ENCODE measurements at regions not wholly inside any gene's neighbourhood (a gene's known extent, or its start where the extent isn't known, plus 50 kb on each side); places are given as distances from the start of the nearest gene placed in this dataset.
"Not testable (repeated sequence)": the region's sequence is repeated elsewhere in the genome, so short reads cannot be mapped to it uniquely, and the experiment has no call there.

DNA sequence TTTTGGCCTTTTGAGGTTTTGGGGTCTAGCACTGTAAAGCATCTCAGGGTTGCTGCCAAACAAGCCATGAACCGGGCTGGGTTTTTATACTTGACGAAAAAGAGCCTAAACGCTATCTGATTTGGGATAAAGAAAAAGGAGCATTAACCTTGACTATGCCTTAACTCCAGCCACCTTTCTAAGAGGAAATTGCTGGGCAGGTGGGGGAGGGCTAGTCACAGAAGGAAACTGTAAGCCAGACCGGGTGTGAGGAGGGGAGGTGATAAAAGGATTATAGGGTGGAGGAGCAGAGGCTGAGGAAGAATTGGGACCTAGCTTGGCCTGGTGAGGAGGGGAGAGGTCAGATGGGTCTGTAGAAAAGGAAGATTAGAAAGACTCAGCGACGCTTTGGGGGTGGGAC, 335.2 kb upstream of the HTR1E start:
- DNase-seq = peak; percentile 18

GRCh38 chr6:86598969-86599368, 338.4 kb upstream of the HTR1E start:
- not testable (repeated sequence) for DNase-seq

- peak; percentile 10 for DNase-seq
These were observed 341.7 kb upstream of the HTR1E start for GRCh38 chr6:86595641-86596040.

- no peak for DNase-seq
These were observed 351.1 kb upstream of the HTR1E start for GRCh38 chr6:86586195-86586594.

- no peak for DNase-seq
These were observed 355.5 kb upstream of the HTR1E start for GRCh38 chr6:86581833-86582232.

- DNase-seq = no peak
These were observed 374.1 kb upstream of the HTR1E start for GRCh38 chr6:86563197-86563596.

DNA sequence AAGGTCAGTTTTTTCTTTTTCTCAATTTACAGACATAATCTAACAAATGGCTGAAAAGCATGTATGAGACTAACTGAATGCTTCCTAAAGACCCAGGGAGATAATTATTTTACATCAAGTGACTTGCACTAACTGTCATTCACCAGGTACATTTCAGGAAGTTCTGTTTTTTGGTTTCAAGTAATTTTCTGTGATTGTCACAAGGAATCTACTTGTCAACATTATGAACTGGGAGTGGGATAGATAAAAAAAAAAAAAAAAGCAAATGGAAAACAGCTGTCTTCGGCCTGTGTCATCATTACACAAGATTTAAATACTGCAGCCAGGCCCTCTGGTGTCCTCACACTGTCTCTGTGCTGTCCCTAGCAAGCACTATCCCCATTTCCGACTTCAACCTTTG, 379.0 kb upstream of the HTR1E start:
- no peak for DNase-seq

DNA sequence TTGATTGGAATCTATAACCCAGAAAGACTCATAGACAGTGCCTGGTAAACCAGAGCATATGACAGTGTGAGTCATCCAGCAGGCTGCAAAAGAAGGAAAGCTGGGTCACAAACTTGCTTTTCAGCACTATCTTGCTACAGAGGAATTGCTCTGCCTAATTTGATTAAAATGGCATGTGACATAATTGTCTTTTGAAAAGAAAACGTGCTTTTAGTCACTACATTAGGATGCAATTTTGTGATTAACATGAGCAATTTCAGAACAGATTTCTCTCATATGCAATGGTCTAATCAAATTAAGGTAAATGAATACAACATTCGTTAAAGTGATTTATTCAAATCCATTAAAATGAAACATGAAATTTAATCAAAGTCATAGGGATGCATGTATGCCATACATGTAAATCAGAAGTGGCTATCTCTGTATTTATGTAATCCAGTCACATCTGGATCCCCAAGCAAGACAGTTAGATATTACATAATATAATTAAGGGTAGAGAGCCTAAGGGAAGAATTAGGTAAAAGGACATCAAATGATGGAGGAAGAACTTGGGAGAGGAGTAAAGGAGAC, 400.0 kb upstream of the HTR1E start:
- DNase-seq = no peak

GRCh38 chr6:86536121-86536520, 401.2 kb upstream of the HTR1E start:
- DNase-seq = no peak

DNA sequence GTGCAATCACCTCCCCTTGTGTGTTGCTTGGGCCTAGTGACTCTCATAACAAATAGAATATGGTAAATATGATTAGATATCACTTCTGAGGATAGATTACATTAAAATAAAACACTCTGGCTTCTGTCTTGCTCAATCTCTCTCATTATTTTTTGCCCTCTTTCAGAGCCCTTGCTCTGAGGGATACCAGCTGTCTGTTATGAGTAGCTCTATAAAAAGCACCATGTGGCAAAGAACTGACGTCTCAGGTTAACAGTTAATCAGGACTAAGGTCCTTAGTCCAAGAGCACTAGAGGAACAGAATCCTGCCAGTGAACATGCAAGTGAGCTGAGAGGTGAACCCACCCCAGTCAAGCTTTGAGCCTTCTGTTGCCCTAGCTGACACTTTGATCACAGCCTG, 402.2 kb upstream of the HTR1E start:
- no peak for DNase-seq

- DNase-seq = no peak
These were observed 407.7 kb upstream of the HTR1E start for GRCh38 chr6:86529635-86530034.

DNA sequence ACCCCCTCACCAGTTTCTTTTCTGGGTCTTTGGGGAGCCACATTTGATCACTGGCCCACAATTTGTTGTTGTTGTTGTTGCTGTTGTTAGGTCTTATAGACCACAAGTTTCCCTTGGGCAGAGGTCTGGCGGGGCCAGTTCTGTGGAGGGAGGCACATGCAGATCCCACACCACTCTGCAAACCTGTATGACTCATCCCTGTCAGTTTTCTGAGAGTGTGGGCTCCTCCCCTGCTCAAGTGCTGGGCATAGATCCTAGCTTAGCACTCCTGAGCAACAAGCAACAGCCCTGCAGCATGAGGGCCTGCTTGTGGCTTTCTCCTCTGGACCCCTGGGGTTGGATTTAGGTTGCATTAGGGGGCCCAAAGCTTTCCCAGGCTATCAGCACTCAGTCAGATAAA, 411.1 kb upstream of the HTR1E start:
- no peak for DNase-seq

- DNase-seq = no peak
These were observed 421.2 kb upstream of the HTR1E start for GRCh38 chr6:86516087-86516486.

DNA sequence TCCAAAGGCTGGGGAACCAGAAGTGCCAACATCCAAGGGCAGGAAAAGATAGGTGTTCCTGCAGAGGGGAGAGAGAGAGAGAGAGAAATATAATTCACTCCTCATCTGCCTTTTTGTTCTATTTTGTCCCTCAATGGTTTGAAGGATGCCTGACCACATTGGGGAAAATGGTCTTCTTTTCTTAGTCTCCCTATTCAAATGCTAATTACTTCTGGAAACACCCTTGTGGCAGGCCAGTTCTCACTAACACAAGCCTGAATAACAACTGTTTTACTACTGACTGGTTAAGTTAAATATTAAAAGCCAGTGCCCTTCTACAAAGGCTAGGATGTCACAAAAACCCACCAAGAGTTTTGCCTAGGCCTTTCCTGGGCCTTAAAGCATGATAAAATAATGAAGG, 425.4 kb upstream of the HTR1E start:
- no peak for DNase-seq

DNA sequence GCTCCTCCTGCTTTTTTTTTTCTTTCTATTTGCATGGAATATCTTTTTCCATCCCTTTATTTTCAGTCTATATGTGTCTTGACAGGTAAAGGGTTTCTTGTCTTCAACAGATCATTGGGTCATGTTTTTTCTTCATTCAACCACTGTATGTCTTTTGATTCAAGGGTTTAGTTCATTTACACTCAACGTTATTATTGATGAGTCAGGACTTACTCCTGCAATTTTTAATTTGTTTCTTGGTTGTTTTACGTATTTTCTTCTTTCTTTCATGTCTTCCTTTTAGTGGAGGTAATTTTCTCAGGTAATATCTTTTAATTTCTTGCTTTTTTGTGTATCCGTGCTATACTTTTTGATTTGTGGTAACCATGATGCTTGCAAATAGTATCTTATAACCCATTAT, 429.1 kb upstream of the HTR1E start:
- DNase-seq = no peak

GRCh38 chr6:86502497-86502896, 434.8 kb upstream of the HTR1E start:
- no peak for DNase-seq

GRCh38 chr6:86500035-86500434, 437.3 kb upstream of the HTR1E start:
- no peak for DNase-seq

- not testable (repeated sequence) for DNase-seq
These were observed 448.3 kb upstream of the HTR1E start for GRCh38 chr6:86489042-86489441.

DNA sequence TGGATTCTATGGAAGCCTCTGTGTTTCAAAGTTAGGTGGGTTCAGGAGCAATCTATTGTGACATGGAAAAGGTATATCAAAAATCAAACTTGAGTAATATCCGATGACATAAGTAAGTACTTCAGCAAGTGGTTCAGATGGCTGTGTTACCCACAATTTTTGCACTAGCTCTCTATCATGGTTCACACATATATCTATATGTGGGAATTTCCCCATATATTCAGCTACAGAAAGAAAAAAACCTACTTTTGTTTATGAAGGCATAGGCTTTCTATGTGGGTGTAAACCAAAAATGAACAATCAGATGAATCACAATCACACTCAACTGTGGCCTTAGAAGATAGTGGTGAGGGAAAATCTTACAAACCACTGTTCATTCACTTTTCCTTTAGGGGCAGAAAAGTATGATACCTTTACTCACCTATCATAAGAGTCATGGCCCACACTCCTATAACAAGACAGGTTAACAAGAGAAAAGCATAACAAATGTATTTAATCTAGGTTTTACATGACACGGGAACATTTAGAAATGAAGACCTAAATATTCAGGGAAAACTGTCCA, 449.6 kb upstream of the HTR1E start:
- DNase-seq = no peak

- DNase-seq = not testable (repeated sequence)
These were observed 459.0 kb upstream of the HTR1E start for GRCh38 chr6:86478316-86478715.

- peak; percentile 0 for DNase-seq
These were observed 459.7 kb upstream of the HTR1E start for GRCh38 chr6:86477500-86478148.

GRCh38 chr6:86476311-86476710, 461.0 kb upstream of the HTR1E start:
- DNase-seq = no peak

DNA sequence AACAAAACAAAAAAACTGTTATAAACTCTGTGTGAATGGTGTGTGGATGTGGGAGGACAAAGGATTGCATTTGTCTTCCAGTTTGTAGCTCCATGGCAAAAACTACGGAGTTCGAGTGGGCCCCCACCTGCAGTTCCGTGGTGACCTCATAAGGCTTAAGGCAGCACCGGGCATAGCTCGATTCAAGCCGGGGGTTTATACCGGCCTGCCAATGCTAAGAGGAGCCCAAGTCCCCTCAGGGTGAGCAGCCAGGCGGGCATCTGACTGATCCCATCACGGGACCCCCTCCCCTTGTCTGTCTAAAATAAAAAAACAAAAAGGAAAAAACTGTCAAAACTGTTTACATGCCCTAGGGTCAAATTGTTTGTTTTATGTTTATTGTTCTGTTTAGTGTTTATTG, 463.2 kb upstream of the HTR1E start:
- no peak for DNase-seq

GRCh38 chr6:86471791-86472190, 465.5 kb upstream of the HTR1E start:
- DNase-seq = no peak

GRCh38 chr6:86459978-86460377, 477.4 kb upstream of the HTR1E start:
- DNase-seq = no peak

Data from NCI-H82 (cell line).